Astrocyte of the hippocampus (primary cell): ENCODE measurements at regions not wholly inside any gene's neighbourhood (a gene's known extent, or its start where the extent isn't known, plus 50 kb on each side); places are given as distances from the start of the nearest gene placed in this dataset.
A peak's percentile ranks its signal among the peaks of the same experiment; 100 is the strongest.
"Not testable (repeated sequence)": the region's sequence is repeated elsewhere in the genome, so short reads cannot be mapped to it uniquely, and the experiment has no call there.

Experiments used
- DNase-seq: peaks from one replicate; pipeline ENCODE4 v3.0.0; 2011; ENCODE audit warnings: low read depth, low spot score

DNA sequence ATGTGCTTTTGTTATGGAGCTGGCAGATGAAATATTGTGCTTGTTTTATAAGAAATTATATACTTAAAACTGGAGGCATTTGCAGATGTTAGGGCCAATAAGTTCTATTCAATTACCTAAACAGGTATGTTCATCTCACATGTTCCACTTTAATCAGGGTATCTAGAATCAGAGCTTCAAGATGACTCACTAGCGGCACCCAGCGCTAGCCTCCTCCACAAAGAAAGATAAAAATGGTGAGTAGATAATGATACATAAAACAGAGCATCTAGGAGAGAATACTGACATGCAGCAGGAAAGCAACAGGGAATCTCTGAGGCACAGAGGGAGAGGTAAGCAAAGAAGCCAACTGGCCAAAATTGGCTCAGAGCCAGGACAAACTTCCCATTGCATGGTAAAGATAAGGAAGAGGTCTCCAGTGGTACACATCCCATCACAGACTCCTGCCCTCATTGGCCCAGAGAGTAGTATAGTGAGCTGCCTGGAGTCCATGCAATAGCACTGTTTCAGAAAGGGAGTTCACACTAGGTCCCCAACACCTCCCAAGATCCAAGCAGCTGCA is 200.7 kb upstream of the SPTLC3 start:
- DNase-seq: no peak

DNA sequence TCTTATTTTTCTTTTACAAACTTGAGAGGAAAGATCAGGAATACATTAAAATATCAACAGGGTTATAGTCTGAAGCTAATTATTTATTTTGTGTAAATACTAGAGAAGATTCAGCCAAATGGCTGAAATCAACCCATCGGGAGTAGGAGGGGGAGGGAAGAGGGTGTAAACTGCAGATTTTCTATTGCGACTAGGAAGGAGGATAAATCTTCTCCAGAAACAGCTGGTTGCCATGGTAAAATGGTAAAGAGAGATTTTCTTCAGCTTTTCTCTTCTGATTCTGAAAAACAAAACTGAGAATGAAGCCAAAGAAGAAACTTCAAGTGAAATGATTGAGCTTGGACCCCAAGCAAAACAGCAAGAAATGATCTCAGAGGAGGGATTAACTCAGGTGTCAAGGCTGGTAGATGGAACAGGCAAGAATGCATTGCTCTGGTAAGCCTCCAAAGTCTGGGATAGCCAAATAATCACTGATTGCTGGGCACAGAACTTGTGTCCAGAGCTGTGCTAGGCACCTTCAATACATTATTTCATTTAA is 193.5 kb upstream of the SPTLC3 start:
- DNase-seq: no peak

DNA sequence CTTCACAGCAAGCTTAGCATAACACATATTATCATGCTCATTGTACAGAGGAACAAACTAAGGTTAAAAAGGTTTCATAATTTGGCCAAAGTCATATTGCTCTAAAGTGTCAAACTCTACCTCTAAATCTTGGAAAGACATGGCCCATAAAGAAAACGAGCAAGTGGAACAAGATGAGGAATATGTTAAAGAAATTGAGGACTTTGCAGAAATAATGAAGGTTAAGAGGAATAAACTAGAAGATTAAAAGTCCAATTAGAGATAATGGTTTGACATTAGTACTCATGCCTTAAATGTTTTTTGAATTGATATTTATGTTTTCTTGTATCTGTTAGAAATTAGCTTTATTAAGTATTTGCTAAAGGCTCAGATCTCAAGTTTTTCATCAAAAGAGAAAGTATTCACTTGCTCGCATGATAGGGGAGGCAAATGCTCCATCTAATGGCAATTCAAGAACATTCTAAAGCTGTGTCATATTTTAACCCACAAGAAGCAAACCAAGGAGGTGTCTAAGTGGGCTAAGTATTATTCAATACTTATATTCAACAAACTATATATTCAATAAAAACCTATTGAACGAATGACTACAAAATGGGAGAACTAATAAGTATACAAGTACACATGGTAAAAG is 192.9 kb upstream of the SPTLC3 start:
- no peak for DNase-seq

DNA sequence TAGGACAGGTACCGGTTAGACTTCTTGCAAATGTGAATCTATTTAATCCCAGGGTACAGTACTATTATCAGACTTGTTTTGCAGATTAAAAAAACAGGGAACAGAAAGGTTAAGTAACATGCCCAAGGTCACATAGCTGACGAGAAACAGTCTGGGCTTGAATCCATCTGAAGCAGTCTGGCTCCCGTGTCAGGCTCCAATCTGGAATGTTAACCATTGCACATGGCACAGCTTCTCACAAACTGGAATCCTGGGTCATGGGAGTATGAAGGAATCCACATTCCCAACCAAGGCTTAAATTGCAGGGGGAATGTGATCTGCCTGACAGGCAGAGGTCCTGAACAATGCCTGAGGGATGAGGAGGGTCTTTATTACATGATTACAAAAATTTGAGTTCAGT is 187.5 kb upstream of the SPTLC3 start:
- DNase-seq: peak; percentile 8

DNA sequence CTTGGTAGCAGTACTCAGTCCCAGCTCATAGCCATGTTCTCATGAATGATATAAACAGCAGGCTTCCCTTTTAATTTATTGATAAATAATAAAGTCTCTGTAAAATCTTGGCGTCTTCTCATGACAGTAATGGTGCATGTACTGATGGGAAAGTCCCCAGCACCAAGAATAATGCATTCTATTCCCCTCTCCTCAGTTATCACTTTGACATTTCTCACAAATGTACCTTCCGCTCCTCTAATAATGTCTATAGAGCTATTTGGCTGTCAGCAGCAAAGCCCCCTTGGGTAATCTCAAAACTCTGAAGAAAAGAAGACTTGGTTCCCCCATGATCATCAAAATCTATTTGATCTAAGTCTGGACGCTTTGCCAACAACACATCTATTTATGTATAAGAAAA is 185.0 kb upstream of the SPTLC3 start:
- no peak for DNase-seq

DNA sequence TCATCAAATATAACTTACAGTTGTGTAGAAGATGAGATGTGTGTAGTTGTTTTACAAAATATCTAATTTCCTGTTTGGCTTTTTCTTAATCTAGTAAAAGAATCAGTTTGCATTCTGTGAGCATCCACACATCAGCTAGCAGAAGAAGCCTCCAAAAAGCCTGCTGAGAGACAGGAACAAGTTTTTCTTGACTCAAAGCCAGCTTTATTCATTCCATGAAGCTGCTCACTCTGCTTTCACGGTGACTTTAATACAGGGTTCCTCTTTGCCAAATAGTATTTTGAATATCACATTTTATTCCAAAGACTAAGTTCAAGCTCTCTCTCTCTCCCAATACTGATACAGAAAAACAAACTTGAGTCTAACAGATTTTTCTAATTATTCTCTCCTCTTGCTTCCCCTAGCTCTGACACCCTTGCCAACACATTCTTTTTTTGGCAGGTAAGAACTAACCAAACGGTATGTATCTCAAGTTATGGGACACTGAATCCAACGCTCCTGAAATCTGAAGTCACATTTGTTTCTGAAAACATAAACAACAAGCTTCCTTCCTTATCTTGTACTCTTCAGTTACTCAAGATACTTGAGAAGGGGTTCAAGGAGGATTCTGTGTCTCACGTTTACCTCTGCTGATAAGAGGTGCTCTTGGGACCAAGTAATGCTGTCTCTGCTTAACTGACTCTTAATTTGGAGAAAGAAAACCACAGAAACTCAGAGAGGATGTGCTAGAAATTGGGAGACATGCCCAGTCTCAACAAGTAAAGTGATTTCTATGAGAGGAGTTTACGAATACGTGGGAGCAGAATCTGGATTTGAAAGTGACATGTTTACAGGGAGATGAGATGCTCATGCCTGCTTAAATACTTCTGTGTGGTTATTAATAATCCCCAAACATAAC is 184.2 kb upstream of the SPTLC3 start:
- no peak for DNase-seq

DNA sequence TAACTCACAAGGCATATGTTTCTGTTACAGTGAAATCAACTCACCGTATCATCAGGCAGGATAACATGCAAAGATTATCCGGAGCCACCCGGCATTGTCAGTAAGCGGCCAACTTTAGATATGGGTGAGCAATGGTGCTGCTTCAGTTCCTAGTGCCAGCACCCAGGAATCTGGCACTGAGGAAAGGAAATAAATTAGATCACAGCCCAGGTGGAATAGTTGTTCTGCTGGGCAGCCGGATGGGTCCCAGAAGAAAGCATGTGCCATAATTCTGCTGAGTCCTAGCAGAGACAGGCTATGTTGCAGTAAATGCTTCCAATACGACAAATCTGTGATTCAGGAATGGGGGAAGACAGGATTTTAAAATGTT is 183.6 kb upstream of the SPTLC3 start:
- no peak for DNase-seq

DNA sequence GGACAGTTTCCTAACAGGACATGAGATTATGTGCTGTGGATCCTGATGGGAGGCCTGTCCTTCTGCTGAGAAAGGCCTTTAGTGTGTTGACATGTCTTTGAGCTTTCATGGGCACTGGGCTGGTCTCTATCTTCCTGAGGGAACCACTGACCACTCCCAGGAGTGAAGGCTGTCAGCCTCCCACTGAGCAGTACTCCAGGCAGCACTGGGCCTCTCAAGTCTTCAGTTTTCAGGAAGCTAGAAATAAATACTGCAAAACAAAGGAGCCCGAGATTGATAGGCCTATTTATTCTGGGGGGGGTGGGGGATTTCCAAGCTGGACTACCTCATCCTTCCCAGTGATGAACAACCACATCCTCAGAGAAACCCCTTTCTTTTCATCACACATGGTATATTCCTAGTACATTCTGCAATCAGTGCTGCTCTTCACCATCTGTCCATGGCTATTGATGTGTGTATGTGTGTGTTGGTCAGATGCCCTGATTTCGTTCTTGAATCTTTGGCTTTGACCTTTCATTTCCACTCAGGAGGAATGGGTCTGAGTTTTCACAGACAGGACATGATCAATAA is 180.9 kb upstream of the SPTLC3 start:
- DNase-seq: no peak

DNA sequence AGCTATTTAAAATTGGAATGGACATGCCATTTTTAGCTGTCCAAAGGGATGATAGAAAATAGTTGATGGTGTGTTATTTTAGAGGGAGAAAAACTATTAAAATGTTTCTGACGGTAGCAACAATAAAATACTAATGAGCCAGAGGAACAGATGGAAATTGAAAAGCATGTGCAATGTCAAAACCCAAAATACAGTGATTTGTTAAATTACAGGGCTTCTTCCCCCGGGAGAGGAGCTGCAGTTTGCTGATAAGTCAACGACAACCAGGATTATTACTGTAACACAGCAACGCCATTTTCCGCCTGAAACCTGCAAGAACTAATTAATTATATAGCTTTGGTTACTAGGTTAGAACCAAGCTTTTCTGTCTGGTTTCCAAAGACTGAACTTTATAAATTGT is 179.6 kb upstream of the SPTLC3 start:
- no peak for DNase-seq

DNA sequence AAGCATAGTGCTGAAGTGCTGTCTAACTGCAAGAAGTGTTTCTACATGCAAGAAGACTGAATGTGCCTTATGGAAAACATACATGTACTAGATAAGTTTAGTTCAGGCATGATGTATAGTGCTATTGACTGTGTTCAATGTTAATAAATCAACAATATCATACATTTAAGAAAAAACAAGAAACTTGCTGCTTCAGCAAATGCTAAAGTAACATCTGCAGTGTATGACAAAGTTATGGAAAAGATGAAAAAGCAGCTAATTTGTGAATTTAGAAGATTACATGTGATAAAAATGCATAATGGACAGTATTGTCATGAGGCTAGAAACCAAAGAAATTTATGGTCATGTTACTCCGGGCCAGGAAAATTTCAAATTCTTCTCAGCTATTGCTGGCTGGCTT is 174.9 kb upstream of the SPTLC3 start:
- no peak for DNase-seq

DNA sequence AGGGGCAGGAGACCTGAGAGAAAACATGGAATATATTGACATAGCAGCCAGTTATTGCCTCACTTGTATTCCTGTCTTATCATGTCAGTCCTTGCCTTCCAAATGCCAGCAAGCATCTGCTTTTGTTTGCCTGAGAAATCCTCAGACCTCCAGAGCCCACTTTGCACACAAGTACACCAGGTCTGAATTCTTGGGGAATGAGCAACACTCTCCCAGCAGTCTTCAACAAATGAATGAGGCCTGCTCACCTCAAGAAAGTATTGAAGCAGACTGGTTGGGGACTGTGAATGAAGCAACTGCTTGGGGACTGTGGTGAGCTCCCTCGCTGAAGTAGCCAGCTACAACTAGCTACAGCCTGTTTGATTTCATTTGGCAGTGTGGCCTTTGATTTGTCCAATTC is 172.8 kb upstream of the SPTLC3 start:
- DNase-seq: no peak

DNA sequence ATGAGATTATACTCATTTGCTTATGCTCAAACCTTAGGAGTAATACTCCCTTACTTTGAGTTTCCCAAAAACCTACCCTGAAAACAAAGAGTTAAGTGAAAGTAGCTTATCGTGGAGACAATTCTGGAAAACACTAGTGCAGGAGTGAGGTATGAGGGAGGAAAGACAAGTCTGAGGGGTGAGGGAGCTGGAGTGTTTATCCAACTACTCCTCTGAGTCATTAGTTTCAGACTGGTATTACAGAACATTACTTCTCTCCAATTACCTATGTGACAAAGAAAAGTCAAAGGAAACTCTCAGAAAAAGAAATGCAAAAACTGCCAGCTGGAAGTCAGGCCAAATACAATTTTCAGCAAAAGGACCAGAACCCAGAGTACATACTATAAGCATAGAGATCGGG is 171.1 kb upstream of the SPTLC3 start:
- no peak for DNase-seq

DNA sequence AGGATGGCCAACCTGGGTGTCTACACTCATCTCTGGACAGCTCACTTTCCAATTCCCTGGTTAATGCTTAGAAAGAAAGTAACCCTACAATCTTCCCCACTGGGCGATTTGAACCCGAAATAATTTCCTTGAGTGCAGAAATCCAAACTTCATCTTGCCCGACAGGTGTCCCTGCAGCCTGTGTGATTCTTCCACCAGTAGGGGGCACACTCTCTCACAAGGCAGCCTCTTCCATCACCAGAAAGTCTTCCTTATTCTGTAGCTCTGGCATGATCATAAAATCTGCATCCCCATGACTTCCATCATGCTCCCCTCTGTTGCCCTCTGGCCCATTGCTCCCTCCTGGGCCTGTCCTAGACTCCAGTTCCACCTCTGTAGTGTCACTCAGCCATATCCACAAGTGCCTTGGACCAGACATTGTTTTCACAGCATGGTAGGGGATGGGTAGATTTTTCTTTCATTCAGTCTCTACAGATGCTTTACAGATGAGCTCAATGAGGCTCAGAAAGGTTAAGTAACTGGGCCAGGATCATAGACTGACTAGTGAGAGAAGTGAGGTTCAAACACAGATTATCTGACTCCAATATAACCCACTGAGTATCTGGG is 170.4 kb upstream of the SPTLC3 start:
- DNase-seq: no peak

DNA sequence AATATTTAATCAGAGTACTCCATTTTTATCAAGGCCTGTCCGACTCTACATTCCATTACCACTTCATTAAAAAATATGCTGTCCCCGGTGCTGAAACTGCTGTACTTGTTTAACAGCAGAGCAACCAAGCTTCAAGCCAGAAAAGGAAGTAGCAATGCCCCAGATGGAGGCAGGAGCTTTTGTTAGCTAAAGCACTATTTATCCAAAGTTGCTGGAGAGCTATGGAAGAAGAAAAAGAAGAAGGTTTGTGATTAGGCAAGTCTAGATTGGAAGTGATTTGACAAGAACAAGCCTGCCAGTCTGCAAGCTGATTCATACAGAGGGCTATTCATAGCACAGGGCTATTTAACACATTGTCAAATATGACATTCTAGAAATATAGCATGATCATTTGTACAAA is 160.9 kb upstream of the SPTLC3 start:
- peak; percentile 55 for DNase-seq

DNA sequence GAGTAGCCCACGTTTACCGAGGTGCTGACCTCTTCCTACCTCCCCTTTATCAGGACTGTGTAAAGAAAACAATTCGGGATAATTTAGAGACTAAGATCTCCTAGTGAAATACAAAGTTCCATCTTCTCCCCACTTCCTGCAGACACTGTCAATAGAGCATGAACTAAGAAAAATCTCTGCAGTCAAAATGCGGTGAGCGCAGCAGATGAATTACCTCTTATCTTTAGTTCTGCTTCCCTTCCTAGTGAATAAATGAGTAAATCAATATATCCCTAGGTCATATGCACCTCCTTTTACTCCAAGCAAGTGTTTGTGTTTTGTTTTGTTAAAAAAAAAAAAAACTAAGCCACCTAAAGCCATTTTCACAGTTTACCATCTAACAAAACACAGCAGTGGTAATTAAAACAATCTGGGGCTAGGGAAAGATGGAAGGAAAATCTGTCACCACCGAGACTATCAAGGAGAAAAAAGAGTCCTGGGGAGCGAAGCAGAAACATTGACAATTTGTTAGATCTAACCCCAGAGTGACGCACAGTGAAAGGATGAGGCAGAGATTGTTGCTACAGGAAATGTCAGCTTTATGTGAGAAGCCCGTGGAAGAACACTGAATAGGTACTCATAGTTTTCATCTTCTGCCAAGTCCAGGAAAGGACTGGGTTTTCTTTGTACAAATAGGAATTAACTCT is 159.4 kb upstream of the SPTLC3 start:
- no peak for DNase-seq

DNA sequence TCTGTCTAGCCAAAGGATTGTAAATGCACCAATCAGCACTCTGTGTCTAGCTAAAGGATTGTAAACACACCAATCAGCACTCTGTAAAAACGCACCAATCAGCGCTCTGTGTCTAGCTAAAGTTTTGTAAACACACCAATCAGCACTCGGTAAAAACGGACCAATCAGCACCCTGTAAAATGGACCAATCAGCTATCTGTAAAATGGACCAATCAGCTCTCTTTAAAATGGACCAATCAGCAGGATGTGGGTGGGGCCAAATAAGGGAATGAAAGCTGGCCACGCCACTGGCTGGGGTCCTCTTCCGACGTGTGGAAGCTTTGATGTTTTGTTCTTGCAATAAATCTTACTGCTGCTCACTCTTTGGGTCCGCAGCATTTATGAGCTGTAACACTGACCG is 151.1 kb upstream of the SPTLC3 start:
- not testable (repeated sequence) for DNase-seq

DNA sequence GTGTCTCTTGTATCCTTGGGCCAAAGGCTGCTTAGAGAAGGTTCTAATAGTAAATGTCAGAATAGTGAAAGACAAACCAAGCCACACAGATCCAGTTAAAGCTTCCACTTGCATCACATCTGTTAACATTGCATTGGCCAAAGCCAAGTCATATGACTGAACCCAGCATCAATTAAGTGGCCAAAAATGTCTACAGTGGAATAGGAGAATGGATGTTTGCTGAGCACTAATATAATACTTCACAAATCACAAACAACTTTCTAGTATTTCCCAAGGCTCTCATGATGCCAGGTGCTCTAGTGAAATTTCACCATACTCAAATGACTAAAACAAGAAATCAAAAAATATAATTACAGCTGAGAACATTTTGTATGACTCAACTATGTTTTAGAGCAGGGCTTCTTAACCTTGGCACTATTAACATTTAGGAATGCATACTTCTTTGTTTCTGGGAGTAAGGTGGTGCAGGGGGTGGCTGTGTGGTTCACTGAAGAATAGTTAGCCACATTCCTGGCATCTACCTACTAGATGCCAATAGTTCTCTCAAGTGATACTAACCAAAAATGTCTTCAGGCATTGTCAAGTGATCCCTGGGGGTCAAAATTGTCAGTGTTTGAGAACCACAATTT is 148.0 kb upstream of the SPTLC3 start:
- peak; percentile 18 for DNase-seq

DNA sequence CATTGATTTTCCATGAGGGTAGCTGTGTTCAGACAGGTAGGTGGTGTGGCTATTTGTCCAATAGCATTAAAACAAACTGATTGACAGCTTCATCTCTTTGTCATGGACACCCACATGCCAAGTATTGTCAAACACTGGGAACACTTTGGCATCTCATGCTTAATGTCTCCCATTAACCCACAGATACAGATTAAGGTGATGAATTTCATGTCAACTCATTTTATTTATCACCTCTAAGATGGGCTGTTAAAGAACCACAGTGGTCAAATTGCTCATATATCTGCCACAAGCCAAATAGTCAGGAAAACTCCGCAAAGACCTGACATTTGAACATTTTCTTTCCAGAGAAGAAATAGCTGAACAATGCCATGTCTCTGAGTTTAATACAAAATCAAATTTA is 139.1 kb upstream of the SPTLC3 start:
- no peak for DNase-seq

DNA sequence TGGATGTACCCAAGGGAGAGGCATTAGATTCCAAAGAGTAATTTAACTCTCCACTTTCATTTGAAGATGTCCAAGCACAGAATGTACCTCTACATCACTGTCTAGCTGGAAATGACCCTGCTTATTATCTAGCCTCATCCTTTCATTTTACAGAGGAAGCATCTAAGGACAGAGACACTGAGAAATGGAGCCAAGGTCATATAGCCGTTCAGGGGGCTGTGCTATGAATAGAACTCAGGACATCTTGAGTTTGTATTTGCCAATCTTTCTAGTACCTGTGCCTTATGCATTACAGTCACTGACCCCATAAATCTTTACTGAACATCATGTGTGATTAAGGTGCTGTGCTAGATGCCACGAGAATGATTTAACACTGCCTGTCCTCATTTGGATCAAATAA is 138.2 kb upstream of the SPTLC3 start:
- DNase-seq: no peak

DNA sequence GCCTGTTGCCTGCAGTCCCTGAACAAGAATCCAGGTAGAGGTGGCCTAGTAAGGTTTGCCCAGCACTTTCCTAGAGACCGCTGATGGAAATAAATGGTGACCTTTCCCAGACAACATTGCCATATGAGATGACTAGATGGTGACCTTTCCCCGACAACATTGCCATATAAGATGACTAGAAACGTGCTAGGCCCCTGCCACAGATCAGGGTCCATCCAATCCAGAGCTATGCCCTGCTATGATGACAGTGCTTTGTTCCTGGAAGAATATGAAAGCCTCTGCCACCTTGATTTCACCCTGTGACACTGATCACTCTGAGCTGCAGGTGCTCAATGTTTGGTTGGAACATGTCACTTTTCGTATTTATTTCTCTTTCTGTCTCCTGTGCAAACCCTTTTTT is 133.8 kb upstream of the SPTLC3 start:
- no peak for DNase-seq

DNA sequence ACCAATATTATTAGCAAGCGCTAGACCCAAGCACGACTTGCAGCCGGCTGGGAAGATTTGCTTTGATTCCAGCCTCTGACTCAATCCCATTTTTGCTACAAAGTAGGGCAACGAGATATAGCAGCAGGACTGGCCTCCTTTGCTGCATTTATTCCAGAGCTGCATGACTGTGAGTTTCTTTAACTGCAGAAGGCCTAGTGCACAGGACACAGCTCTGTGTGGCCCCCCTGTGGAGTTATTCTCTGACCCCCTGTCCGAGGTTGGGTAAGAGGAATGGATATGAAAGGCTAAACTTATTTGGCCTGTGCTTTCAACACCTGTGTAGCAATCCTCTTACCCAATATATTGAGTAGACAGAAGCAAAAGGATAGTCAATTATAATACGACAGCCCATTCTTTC is 133.3 kb upstream of the SPTLC3 start:
- no peak for DNase-seq
